Vagina (tissue), 2 donors: ENCODE measurements at regions not wholly inside any gene's neighbourhood (a gene's known extent, or its start where the extent isn't known, plus 50 kb on each side); places are given as distances from the start of the nearest gene placed in this dataset.

ENCODE experiments used
- CTCF ChIP-seq, 3 experiments: fragments of 450-650 bp in 2 of 3; fragments of 200-600 bp in 1 of 3; sonication (generic) in 1 of 3; IDR thresholded peaks; one replicate each; pipeline ENCODE4 v1.5.1; 2017 to 2019; ENCODE audit warnings: antibody characterized with exemption in 3 of 3, mild to moderate bottlenecking in 2 of 3, moderate library complexity in 2 of 3
- POLR2A ChIP-seq, 2 donors: fragments of 450-650 bp; IDR thresholded peaks; one replicate each; pipeline ENCODE4 v1.6.1; 2017; ENCODE audit warnings: antibody characterized with exemption in 2 of 2, mild to moderate bottlenecking in 2 of 2, moderate library complexity in 2 of 2
- POLR2AphosphoS5 ChIP-seq, 2 donors: sonication (generic); formaldehyde crosslinking; IDR thresholded peaks; one replicate each; pipeline ENCODE4 v1.9.0; 2017; ENCODE audit warnings: antibody characterized with exemption in 2 of 2, mild to moderate bottlenecking in 2 of 2, low read depth in 1 of 2; ENCODE audit not compliant: insufficient read depth in 1 of 2

DNA sequence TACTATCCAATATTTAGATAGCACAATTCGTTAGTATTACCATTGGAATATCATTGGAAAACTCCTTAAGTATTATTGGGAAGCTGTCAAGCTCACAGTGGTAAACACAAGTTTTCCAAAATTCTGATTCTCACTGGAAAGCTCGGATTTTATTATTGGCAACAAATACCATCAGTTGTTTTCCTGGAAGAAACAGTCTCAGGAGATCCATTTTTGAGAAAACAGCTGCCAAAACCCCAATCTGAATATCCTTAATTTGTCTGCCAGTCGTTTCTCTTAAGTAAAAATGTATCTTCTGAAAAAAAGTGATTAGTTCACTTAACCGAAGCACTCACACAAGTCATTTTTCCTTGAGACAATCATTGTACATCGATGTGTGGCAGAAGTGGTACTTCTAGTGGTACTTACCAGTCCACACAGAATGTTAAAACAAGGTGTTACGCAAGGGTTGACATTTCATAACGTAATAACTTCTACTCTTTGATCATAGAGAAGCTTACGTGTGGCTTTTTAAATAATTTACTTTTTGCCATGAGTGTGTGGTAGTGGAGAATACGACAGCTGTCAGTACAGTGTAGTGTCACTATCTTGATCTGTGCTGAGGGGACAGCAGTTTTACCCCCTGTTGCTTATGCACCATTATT, 74.9 kb downstream of the FAM43A start:
- no peak for TF ChIP-seq POLR2AphosphoS5 (IDR thresholded peaks at IDR 0.05; ENCODE audit: insufficient read depth in 1 of 2, low read depth in 1 of 2)
- no peak for TF ChIP-seq CTCF (IDR thresholded peaks at IDR 0.05)
- TF ChIP-seq POLR2A (IDR thresholded peaks at IDR 0.05) = no peak
